PC-9 (cell line): ENCODE measurements at regions not wholly inside any gene's neighbourhood (a gene's known extent, or its start where the extent isn't known, plus 50 kb on each side); places are given as distances from the start of the nearest gene placed in this dataset.

Source experiments
- EZH2 ChIP-seq: fragments of 200-600 bp; sonication (generic); IDR thresholded peaks from 2 replicates; pipeline ENCODE4 v1.8.0; 2017; ENCODE audit warnings: antibody characterized with exemption, low read depth
- TF ChIP-seq, protein P1 (sequence below): fragments of 200-600 bp; sonication (generic); conservative IDR thresholded peaks from 2 replicates; pipeline ENCODE4 v1.6.1; 2017; ENCODE audit warnings: mixed run types, antibody characterized with exemption, mild to moderate bottlenecking, moderate library complexity

DNA sequence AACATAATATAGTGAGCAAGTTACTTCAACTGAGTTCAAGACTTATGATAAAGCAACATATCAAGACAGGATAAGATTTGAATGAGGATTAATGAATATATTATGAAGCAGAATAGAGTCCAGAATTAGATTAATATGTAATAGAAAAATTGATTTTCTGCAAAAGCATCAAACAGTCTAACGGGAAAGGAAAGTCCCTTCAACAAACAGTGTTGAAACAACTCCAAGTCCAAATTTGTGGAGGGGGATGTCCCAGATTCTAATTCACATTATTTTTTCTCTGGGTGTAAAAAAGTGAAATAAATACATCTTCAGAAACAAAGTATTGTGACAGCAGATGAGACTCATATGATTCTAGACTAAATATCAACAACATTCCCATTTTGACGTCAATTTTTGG is 289.7 kb downstream of the C6orf118 start:
- TF ChIP-seq, protein P1, sequence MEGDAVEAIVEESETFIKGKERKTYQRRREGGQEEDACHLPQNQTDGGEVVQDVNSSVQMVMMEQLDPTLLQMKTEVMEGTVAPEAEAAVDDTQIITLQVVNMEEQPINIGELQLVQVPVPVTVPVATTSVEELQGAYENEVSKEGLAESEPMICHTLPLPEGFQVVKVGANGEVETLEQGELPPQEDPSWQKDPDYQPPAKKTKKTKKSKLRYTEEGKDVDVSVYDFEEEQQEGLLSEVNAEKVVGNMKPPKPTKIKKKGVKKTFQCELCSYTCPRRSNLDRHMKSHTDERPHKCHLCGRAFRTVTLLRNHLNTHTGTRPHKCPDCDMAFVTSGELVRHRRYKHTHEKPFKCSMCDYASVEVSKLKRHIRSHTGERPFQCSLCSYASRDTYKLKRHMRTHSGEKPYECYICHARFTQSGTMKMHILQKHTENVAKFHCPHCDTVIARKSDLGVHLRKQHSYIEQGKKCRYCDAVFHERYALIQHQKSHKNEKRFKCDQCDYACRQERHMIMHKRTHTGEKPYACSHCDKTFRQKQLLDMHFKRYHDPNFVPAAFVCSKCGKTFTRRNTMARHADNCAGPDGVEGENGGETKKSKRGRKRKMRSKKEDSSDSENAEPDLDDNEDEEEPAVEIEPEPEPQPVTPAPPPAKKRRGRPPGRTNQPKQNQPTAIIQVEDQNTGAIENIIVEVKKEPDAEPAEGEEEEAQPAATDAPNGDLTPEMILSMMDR = no peak
- TF ChIP-seq EZH2 = no peak
